ENCODE measurements at regions not wholly inside any gene's neighbourhood (a gene's known extent, or its start where the extent isn't known, plus 50 kb on each side); places are given as distances from the start of the nearest gene placed in this dataset.

- no peak for ATAC-seq
- Histone ChIP-seq H3K36me3 (ENCODE audit: control insufficient read depth in 2 of 2, insufficient read depth in 2 of 2, low read length in 1 of 2) (no peaks in the 10 kb centered on the region), H3K4me2 (ENCODE audit: control insufficient read depth, insufficient read depth) (no peak overlapping the region), H3K27ac (ENCODE audit: control insufficient read depth, insufficient read depth) (no peak overlapping the region), H3K27me3 (replicated peaks in 1 of 2; ENCODE audit: control insufficient read depth in 2 of 2, insufficient read depth in 2 of 2, low read length in 1 of 2) (peaks cover 0 to 10% of the 10 kb centered on the region in 2 experiments; a peak in 2 of 4 replicates), H3K9ac (ENCODE audit: control insufficient read depth, insufficient read depth, low read length) (no peak overlapping the region), H4K20me1 (ENCODE audit: control insufficient read depth, insufficient read depth) (no peaks in the 10 kb centered on the region), H3K4me1 (ENCODE audit: control insufficient read depth, insufficient read depth, low read length) (no peaks in the 10 kb centered on the region), H3K4me3 (no peak overlapping the region), H2AFZ (ENCODE audit: control insufficient read depth, low read depth, low read length) (no peak overlapping the region), H3K79me2 (ENCODE audit: control insufficient read depth, insufficient read depth, low read length) (no peaks in the 10 kb centered on the region), H3K9me3 (replicated peaks; ENCODE audit: control insufficient read depth, insufficient read depth, low read length) (no peaks in the 10 kb centered on the region; the same call in 2 of the 3 replicates)
- no peak for TF ChIP-seq RB1 (IDR thresholded peaks at IDR 0.05; ENCODE audit: borderline replicate concordance)
- no peak for TF ChIP-seq NFIC (IDR thresholded peaks at IDR 0.05; ENCODE audit: low read depth, low read length)
- TF ChIP-seq E4F1 (IDR thresholded peaks at IDR 0.05; ENCODE audit: borderline replicate concordance, partially characterized antibody): no peak
- no peak for TF ChIP-seq ZBED1 (IDR thresholded peaks at IDR 0.05; ENCODE audit: borderline replicate concordance)
- no peak for TF ChIP-seq ATF2 (IDR thresholded peaks at IDR 0.05; ENCODE audit: low read length)
- no peak for TF ChIP-seq POU2F2 (IDR thresholded peaks at IDR 0.05; ENCODE audit: borderline replicate concordance, low read depth, low read length)
- no peak for TF ChIP-seq SREBF1 (IDR thresholded peaks at IDR 0.05; ENCODE audit: low read length)
- no peak for TF ChIP-seq ASH2L (IDR thresholded peaks at IDR 0.05; ENCODE audit: borderline replicate concordance, low read depth)
- no peak for TF ChIP-seq MAX (IDR thresholded peaks at IDR 0.05; ENCODE audit: low read depth, low read length)
- no peak for TF ChIP-seq E2F4 (IDR thresholded peaks at IDR 0.05; ENCODE audit: low read depth, low read length)
- TF ChIP-seq CBFB (IDR thresholded peaks at IDR 0.05; ENCODE audit: low read depth): no peak
- no peak for TF ChIP-seq ZNF207 (IDR thresholded peaks at IDR 0.05; ENCODE audit: borderline replicate concordance)
- TF ChIP-seq SKIL (IDR thresholded peaks at IDR 0.05; ENCODE audit: low read depth, poor library complexity, severe bottlenecking): no peak
- TF ChIP-seq SP1 (IDR thresholded peaks at IDR 0.05; ENCODE audit: low read depth, low read length): no peak
- TF ChIP-seq SMAD1 (IDR thresholded peaks at IDR 0.05; ENCODE audit: low read depth, partially characterized antibody): no peak
- no peak for TF ChIP-seq SREBF2 (IDR thresholded peaks at IDR 0.05; ENCODE audit: low read length)
- WGBS (ENCODE audit: insufficient coverage, insufficient replicate concordance, low lambda C conversion rate, missing lambda C conversion rate): 0% methylated on average over 2 of the region's 2 CpGs
- no peak for DNase-seq (ENCODE audit: low read depth, low spot score)
- in situ Hi-C loops (cut with MboI): no loop called here
- SMC1A ChIA-PET (ENCODE audit: uncharacterized antibody, unreplicated experiment): no interaction called here
- BruUV-seq (replicated peaks): no TSS peak
- RAD21 ChIA-PET (ENCODE audit: unreplicated experiment): no interaction called here
- POLR2A ChIA-PET: no interaction called here
- no peak for FAIRE-seq
- CTCF ChIA-PET: interaction anchor here (1.5 kb wide), 1 partner anchor 8 kb away, joined by 4 read pairs; no protein-coding TSS in a partner anchor
- intact Hi-C loops (cut with micrococcal nuclease; ENCODE audit: unreplicated experiment): loop anchor here (5.0 to 10.0 kb wide), 2 partner anchors 296 to 868 kb away; no protein-coding TSS in a partner anchor
Measured at GRCh38 chr16:82232806-82233205, 62.8 kb upstream of the MPHOSPH6 start.

Data from GM12878 (cell line).